Endometrial microvascular endothelial cells (primary cell): ENCODE measurements at regions not wholly inside any gene's neighbourhood (a gene's known extent, or its start where the extent isn't known, plus 50 kb on each side); places are given as distances from the start of the nearest gene placed in this dataset.

Source experiments
- in situ Hi-C: cut with HindIII; loops from 2 replicates; pipeline ENCODE4 v1.10.0; 2017; ENCODE audit warnings: low sequenced_read_pairs, low pct_unique_long_range_greater_than_20kb; ENCODE audit errors: inconsistent ontology term

- in situ Hi-C loops, result no loop called here
Observed at GRCh38 chr5:171509467-171509866, 90.0 kb downstream of the FGF18 start.

DNA sequence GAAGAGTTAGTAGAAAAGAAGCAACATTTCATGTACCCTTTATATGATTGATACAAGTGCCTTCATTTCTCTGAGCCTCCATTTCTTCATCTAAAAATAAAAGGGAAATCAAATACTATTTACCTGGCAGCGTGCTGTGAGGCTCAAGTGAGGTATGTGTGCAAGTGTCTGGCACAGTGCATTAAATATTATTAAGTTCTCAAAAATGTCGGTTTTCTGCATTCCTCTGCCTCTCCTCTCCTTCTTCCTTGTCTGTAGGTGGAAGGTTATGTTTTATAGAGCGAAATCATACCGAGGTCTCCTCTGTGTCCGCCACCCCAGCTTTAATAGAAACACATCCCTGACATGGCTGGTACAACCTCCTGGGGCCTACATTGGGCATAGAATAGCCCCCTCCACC, 93.0 kb downstream of the FGF18 start:
- in situ Hi-C loops, result no loop called here

DNA sequence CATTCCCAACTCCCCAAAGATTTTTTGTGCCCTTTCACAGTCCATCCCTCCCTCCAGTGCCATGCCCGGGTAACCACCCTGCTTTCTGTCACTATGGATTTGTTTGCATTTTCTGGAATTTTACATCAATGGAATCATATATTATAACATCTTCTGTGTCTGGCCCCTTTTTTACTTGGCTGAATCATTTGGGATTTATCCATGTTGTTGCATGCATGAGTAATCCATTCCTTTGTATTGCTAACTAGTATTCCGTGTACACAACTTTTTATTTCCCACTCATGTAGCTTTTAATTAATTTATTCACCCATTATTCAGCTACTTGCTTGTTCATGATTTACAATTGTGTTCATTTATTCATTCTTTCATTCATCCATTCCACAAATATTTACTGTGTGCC, 94.1 kb downstream of the FGF18 start:
- in situ Hi-C loops, result no loop called here

- in situ Hi-C loops, result no loop called here
Observed at GRCh38 chr5:171518916-171519315, 99.5 kb downstream of the FGF18 start.

- in situ Hi-C loops, result no loop called here
Observed at GRCh38 chr5:171520300-171521174, 101.1 kb downstream of the FGF18 start.

GRCh38 chr5:171521219-171521633, 101.8 kb downstream of the FGF18 start:
- in situ Hi-C loops, result no loop called here

GRCh38 chr5:171521679-171522078, 102.2 kb downstream of the FGF18 start:
- in situ Hi-C loops, result no loop called here

DNA sequence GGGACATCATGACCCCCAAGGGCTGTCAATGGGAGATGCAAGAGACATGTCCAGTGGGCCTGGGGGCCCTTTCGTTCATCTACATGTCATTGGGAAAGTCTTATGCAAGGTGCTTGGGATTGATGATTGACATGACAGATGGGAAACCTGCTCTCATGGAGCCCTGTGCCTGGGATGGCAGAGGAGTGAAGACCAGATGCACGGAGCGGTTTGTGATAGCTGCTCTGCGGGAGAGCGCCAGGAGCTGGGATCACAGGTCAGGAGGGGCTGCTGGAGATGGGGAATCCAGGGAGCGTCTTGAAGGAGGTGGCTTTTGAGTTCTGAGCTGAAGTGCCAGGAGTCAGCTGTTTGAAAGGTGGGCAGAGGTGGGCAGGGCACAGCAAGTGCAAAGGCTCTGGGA, 104.3 kb downstream of the FGF18 start:
- in situ Hi-C loops, result no loop called here

DNA sequence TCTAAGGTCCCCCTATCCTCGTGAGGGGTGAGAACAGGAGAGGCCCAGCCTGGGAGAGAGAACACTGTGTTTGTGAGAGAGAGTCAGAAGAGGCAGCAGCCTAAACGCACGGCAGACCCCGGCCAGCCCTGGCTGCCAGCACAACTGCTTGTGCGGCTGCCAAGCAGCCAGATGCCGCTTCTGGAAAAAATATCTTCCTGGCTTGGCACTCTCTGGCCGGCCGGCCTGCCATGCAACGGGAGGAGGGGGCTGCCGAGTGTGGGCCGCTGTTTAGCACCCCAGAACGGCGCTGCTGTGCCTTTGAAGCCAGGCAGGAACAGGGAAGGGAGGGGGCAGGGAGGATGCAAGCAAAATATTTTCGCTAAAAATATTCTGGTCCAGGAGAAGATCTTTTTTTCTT, 105.0 kb downstream of the FGF18 start:
- in situ Hi-C loops, result no loop called here

DNA sequence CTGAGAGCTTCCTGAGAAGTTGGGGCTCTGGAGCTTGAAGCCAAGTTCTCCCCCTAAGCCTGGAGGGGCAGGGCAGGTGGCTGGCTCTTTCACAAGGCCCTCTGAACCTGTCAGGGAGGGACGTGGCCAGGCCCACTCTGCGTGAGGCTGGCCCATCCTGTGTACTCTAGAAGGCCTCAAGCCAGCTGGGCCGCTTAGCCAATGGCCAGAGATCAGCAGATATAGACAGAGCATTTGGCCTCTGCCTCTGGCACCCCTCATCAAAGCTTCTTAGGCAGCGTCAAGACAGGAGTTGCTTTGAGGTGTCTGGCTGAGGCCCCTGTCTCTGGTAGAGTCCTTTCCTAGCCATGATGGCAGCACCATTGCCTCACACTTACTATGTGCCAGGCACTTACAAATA, 105.6 kb downstream of the FGF18 start:
- in situ Hi-C loops, result no loop called here

- in situ Hi-C loops, result no loop called here
Observed at GRCh38 chr5:171528036-171528435, 108.6 kb downstream of the FGF18 start.

DNA sequence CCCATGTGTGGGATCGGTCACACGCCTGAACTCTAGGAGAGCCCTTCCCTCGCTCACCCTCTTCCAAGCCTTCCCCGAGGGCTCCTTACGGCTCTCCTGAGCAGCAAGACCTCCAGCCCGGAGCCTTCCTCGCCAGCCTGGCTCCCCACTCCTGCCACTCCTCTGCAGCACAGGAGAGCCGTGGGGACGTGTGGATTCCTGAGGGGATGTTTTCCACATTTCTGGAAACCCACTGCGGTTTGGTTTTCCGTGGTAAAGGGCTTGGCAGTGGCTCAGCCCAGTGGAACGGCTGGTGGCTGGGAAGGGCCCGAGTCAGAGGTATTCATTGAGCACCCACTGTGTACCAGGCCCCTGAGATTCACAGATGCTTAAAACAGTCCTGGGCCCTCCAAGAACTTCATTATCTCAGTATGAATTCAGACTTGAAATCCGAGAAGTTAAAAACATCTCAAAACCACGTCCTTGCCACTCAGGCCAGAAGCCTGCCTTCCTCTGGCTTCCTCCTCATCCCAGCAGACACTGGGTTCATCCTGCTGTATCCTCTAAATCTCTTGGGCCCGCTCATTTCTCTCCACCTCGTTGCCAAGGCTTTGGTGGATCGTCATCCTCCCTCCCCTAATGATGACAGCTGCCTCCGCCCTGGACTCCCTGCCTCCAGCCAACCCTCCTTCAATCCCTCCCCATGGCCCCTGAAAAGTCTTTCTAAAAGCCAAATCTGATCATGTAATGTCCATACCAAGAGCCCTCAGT, 109.6 kb downstream of the FGF18 start:
- in situ Hi-C loops, result no loop called here

DNA sequence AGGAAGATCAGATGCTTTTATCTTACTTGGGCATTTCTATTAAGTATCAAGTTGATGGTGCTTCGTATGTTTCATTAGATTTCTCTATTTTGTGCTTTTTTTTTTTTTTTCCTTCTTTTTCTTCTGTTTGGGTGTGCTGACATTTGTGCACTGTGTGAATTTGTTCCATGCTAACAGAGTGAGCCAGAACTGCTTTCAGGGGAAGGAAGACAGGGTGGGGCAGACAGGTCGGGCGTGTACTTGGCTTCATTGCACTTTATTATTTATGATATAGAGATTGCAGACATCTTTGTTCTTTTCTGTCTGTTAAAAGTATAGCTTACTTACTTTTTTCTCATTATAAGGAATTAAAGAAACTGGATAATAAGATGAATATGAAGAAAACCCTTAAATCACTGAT, 112.2 kb downstream of the FGF18 start:
- in situ Hi-C loops, result no loop called here

DNA sequence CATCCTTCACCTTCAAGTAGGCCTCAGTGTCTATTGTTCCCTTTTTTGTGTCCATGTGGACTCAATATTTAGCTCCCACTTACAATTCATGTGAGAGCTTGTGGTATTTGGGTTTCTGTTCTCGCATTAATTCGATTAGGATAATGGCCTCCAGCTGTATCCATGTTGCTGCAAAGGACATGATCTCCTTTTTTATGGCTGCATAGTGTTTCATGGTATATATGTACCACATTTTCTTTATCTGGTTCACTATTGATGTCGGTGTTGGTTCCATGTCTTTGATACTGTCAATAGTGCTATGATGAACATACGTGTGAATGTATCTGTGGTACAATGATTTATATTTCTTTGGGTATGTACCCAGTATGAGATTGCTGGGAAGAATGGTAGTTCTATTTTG, 113.7 kb downstream of the FGF18 start:
- in situ Hi-C loops, result no loop called here

- in situ Hi-C loops, result no loop called here
Observed at GRCh38 chr5:171534043-171534895, 114.8 kb downstream of the FGF18 start.

GRCh38 chr5:171535162-171535561, 115.7 kb downstream of the FGF18 start:
- in situ Hi-C loops, result no loop called here

DNA sequence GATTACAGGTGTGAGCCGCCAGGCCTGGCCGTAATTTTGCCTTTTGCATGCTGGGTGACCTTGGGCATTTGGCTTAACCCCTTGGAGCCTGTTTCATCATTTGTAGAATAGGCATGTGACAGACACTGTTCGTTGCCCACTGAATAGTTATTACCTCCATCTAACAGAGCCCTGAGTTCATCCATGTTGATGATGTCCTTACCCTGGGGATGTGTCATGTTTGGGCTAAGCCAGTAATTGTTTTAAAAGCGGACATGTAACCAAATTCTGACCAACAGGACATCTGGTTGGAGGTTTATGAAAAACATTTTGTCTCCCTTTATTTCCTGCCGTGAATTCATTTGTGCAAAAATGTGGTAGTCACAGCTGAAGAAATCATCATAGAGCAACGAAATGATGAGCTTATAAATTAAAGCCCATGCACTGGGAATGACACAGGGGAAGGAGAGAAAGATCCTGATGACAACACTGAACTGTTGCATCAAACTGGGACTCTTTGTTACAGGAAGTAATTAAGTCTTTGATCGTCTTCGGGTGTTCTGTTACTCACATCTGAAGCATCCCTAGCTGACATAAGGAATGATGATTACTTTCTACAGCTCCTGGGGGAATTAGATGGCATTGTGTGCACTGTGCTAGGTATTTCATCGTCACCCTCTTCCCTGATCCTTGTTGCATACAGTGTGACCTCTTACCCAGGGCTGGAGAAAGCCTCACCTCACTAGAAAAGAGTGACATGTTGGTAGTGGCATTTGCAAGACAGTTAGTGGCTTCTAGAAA, 117.8 kb downstream of the FGF18 start:
- in situ Hi-C loops, result no loop called here

DNA sequence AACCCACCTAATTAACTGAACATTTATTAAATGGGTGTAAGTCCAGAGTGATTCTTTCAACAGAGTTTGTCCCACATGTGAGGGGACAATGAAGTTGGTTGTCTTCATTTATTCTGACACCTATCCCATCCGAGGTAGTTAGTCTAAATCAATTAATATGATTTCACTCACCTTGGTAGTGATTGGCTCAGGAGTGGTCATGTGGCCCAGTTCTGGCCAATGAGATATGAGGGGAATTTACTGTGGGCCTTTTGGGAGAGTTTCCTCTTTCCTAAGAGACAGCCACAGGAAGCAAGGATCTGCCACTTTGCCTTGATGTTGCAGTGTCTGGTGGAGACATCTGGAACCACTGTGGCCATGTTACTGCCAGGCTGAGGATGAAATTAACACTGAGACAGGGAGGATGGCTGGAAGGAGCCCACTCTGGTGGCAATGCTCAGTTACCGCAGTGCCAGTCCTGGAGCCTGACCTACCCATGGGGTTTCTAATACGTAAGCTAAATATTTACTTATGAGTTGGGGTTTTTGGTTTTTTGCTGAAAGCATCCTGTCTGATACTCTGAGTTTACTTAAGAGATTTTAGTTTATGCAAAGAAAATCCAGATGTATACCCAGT, 118.6 kb downstream of the FGF18 start:
- in situ Hi-C loops, result no loop called here
